Lower leg skin (tissue), 3 donors: ENCODE measurements at regions not wholly inside any gene's neighbourhood (a gene's known extent, or its start where the extent isn't known, plus 50 kb on each side); places are given as distances from the start of the nearest gene placed in this dataset.

Source experiments
- POLR2A ChIP-seq, 2 donors: fragments of 450-650 bp; IDR thresholded peaks; one replicate each; pipeline ENCODE4 v1.6.1; 2016 to 2017; ENCODE audit warnings: antibody characterized with exemption in 2 of 2, mild to moderate bottlenecking in 1 of 2, moderate library complexity in 1 of 2
- TF ChIP-seq, protein P1 (sequence below), 3 donors: fragments of 450-650 bp; IDR thresholded peaks; one replicate each; pipeline ENCODE4 v1.5.1; 2016; ENCODE audit warnings: antibody characterized with exemption in 3 of 3, mild to moderate bottlenecking in 3 of 3, moderate library complexity in 2 of 3

DNA sequence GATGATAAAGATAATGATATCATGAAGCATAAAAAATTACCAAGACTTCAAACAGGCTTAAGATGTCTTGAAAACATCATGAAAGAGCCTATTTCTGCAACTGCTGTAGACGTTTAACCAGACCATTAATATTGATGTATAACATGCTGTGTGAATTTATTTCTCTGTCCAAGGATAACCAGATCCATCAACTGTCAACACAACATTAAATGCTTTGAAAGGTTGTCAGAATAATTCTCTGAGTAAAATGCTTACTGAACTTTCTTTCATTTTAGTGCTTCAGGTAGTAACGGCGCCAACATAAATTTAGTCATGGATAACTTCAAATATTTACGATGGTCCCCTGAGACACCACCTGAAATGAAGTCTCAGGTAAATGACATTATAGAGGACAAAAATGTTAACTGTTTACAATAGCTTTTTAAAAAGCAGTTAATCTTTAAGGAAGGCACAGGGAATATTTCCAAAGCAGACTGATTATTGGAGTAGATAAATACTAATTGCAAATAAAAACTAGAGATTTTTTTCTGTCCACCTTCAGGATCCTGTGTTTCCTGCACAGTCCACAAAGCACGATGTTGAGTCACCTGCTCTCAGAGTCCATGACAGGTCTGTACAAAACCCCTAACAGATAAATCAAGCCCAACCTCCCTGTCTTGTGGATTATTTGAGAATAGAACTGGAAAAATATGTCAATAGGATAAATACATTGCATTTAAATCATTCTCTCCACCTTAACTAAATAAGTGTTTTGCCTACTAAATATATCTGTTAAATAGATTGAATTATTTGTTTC lies 1213.2 kb downstream of the XPNPEP1 start:
- no peak for TF ChIP-seq POLR2A (IDR thresholded peaks at IDR 0.05)
- TF ChIP-seq, protein P1, sequence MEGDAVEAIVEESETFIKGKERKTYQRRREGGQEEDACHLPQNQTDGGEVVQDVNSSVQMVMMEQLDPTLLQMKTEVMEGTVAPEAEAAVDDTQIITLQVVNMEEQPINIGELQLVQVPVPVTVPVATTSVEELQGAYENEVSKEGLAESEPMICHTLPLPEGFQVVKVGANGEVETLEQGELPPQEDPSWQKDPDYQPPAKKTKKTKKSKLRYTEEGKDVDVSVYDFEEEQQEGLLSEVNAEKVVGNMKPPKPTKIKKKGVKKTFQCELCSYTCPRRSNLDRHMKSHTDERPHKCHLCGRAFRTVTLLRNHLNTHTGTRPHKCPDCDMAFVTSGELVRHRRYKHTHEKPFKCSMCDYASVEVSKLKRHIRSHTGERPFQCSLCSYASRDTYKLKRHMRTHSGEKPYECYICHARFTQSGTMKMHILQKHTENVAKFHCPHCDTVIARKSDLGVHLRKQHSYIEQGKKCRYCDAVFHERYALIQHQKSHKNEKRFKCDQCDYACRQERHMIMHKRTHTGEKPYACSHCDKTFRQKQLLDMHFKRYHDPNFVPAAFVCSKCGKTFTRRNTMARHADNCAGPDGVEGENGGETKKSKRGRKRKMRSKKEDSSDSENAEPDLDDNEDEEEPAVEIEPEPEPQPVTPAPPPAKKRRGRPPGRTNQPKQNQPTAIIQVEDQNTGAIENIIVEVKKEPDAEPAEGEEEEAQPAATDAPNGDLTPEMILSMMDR (IDR thresholded peaks at IDR 0.05): no peak
